Adrenal gland (tissue), 5 donors: ENCODE measurements at regions not wholly inside any gene's neighbourhood (a gene's known extent, or its start where the extent isn't known, plus 50 kb on each side); places are given as distances from the start of the nearest gene placed in this dataset.

Source experiments
- POLR2A ChIP-seq, 2 donors: fragments of 450-650 bp; IDR thresholded peaks; one replicate each; pipeline ENCODE4 v1.6.1; 2017; ENCODE audit warnings: antibody characterized with exemption in 2 of 2, mild to moderate bottlenecking in 2 of 2, moderate library complexity in 1 of 2
- TF ChIP-seq, protein P1 (sequence below), 6 experiments: fragments of 450-650 bp in 4 of 6; fragments of 200-600 bp in 2 of 6; sonication (generic) in 1 of 6; IDR thresholded peaks; 1 replicate in 5 of 6; 2 replicates in 1 of 6; pipeline versions ENCODE4 v1.5.1 to v1.8.0; 2016 to 2021; ENCODE audit warnings: antibody characterized with exemption in 6 of 6, mild to moderate bottlenecking in 2 of 6, moderate library complexity in 1 of 6
- donor health status: DM: no; HTN: no; CAD: no.

DNA sequence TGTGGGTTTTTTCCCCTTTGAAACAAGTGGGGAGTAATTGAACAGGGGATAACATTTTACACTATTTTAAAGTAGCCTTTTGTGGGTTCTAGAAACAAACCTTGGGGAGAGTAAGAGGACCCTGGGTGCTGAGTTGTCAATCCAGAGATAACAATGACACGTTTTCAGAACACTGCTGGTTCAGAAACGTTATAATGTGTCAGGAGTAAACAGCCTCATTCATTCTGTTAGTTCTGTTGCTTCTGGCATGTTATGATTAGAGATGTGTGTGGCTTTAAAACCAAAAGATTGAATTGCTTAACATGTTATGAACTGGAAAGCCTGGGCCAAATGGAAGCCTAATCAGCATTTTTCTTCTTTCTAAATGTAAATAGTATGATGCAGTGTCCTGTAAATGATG lies 680.5 kb upstream of the NOVA1 start:
- TF ChIP-seq, protein P1, sequence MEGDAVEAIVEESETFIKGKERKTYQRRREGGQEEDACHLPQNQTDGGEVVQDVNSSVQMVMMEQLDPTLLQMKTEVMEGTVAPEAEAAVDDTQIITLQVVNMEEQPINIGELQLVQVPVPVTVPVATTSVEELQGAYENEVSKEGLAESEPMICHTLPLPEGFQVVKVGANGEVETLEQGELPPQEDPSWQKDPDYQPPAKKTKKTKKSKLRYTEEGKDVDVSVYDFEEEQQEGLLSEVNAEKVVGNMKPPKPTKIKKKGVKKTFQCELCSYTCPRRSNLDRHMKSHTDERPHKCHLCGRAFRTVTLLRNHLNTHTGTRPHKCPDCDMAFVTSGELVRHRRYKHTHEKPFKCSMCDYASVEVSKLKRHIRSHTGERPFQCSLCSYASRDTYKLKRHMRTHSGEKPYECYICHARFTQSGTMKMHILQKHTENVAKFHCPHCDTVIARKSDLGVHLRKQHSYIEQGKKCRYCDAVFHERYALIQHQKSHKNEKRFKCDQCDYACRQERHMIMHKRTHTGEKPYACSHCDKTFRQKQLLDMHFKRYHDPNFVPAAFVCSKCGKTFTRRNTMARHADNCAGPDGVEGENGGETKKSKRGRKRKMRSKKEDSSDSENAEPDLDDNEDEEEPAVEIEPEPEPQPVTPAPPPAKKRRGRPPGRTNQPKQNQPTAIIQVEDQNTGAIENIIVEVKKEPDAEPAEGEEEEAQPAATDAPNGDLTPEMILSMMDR (IDR thresholded peaks at IDR 0.05), result no peak
- TF ChIP-seq POLR2A (IDR thresholded peaks at IDR 0.05), result no peak
